Left ventricle myocardium superior (tissue), 1 donor: ENCODE measurements at regions not wholly inside any gene's neighbourhood (a gene's known extent, or its start where the extent isn't known, plus 50 kb on each side); places are given as distances from the start of the nearest gene placed in this dataset.
"Not testable (repeated sequence)": the region's sequence is repeated elsewhere in the genome, so short reads cannot be mapped to it uniquely, and the experiment has no call there.

Experiments
- ATAC-seq: fragments of 200-7000 bp; cut with Tn5 transposase; one replicate; pipeline ENCODE4 v1.9.1; 2020; ENCODE audit warnings: mild to moderate bottlenecking, moderate library complexity
- DNase-seq: peaks from one replicate; pipeline ENCODE4 v3.0.0-alpha.2; 2020
- intact Hi-C: fragments of 100-400 bp; cut with micrococcal nuclease; formaldehyde crosslinking; loops from one replicate; pipeline ENCODE4 v1.11.0; 2022
- donor health status: DM: no; HTN: yes; CAD: no; lungs with severe emphysema.

DNA sequence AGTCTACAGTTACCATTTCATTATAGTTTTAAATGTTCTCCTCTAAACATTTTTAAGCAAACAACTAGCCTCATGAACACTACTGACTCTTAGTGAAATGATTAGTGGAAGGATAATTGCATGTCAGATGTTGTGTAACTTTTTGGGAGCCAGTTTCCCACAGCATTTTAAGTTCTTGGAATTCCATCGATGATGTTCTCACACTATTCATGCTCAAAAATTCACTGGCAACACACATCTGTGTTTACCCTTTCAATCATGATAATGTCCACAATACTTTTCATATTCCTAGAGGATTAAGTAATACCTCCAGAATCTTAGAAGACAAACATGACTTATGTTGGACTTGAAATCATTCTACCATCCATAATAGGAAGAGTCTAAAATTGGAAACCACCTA lies 678.1 kb upstream of the ID4 start:
- ATAC-seq = peak; percentile 19
- intact Hi-C loops = no loop called here

GRCh38 chr6:19159561-19159960 lies 677.6 kb upstream of the ID4 start:
- no peak for ATAC-seq
- DNase-seq = no peak
- intact Hi-C loops = no loop called here

More for the DNA sequence above, 678.1 kb upstream of the ID4 start:
- no peak for DNase-seq

GRCh38 chr6:19160081-19160730 lies 677.0 kb upstream of the ID4 start:
- no peak for ATAC-seq
- DNase-seq = no peak
- intact Hi-C loops = no loop called here

GRCh38 chr6:19167251-19167650 lies 669.9 kb upstream of the ID4 start:
- ATAC-seq (no peak), DNase-seq (no peak)
- intact Hi-C loops = no loop called here

- intact Hi-C loops = no loop called here
- DNase-seq (no peak), ATAC-seq (no peak)
Measured at GRCh38 chr6:19169366-19169765, 667.8 kb upstream of the ID4 start.

GRCh38 chr6:19175023-19175422 lies 662.1 kb upstream of the ID4 start:
- ATAC-seq (no peak), DNase-seq (no peak)
- intact Hi-C loops = no loop called here

GRCh38 chr6:19180348-19181072 lies 656.7 kb upstream of the ID4 start:
- intact Hi-C loops = no loop called here
- ATAC-seq (peak; percentile 99), DNase-seq (peak; percentile 57)

DNA sequence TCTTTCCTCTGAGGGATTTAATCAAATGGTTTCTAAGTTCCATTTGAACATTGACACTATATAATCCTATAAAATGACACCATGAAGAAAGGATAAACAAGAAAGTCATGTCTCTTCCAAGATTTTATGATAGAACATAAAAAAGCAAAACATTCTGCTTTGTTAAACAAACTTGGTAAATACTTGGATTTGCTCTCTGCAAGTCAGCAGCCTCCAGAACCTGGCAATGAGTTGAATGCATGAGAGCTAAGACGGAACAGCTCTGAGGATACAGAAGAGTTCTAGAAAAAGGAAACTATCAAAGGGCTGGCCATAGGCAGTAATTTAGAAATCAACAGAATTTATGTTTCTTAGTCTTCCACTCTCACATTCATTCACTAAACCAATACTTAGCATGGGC lies 656.0 kb upstream of the ID4 start:
- DNase-seq (no peak), ATAC-seq (peak; percentile 59)
- intact Hi-C loops = no loop called here

- ATAC-seq = no peak
- intact Hi-C loops = no loop called here
Measured at GRCh38 chr6:19193624-19194023, 643.5 kb upstream of the ID4 start.

DNA sequence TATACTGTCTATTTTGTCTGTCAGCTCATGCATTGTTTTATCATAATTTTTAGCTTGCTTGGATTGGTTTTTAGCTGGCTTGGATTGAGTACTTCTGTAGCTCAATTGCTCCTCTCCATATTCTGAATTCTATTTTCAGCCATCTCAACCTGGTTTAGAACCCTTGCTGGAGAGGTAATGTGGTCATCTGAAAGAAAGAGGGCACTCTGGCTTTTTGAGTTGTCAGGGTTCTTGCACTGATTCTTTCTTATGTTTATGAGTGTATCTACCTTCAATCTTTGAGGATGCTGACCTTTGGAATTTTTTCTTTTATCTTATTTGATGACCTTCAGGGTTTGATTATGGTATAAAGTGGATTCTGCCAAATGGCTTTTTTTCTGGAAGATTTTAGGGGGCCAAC lies 632.7 kb upstream of the ID4 start:
- no peak for DNase-seq
- no peak for ATAC-seq
- intact Hi-C loops = no loop called here

More at GRCh38 chr6:19193624-19194023, 643.5 kb upstream of the ID4 start:
- DNase-seq = no peak

DNA sequence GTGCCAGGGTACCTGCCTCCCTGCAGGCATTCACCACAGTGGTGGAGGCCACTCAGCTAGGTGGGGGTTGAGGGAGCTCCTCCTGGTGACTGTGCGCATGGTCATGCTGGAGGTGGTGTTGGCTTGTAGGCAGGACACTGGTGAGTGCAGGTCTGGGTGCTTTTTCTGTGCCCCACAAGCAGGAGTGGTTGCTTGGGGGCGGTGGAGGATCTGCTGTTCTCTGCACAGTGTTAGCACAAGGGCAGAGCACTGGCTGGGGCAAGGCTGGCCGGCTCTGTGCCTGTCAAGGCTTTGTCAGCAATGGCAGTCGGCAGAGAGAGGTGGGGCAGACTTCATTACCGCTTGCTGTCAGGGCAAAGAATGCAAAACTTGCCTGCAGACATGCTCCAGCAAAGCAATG lies 632.1 kb upstream of the ID4 start:
- DNase-seq (no peak), ATAC-seq (no peak)
- intact Hi-C loops = no loop called here

GRCh38 chr6:19209202-19209601 lies 628.0 kb upstream of the ID4 start:
- DNase-seq = no peak
- intact Hi-C loops = no loop called here
- no peak for ATAC-seq

GRCh38 chr6:19210849-19211590 lies 626.1 kb upstream of the ID4 start:
- intact Hi-C loops = loop anchor here (5.0 to 10.0 kb wide), 2 partner anchors 184 to 616 kb away; no protein-coding TSS in a partner anchor
- ATAC-seq (peak; percentile 40), DNase-seq (peak; percentile 53)

DNA sequence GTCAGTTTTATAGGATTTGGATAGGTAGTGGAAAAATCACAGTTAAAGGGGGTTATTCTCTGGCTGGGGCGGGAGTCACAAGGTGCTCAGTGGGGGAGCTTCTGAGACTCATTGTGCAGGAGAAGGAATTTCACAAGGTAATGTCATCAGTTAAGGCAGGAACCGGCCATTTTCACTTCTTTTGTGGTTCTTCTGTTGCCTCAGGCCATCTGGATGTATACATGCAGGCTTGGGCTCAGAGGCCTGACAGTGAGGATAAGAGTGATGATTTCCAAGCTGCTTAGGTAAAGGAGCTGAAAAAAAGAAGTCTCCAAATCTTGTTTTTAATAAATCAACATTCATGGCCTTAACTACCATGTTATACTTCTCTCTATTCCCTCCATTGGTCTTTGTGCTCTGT lies 622.9 kb upstream of the ID4 start:
- no peak for DNase-seq
- ATAC-seq = no peak
- intact Hi-C loops = loop anchor here (5.0 to 10.0 kb wide), 2 partner anchors 187 to 619 kb away; no protein-coding TSS in a partner anchor

DNA sequence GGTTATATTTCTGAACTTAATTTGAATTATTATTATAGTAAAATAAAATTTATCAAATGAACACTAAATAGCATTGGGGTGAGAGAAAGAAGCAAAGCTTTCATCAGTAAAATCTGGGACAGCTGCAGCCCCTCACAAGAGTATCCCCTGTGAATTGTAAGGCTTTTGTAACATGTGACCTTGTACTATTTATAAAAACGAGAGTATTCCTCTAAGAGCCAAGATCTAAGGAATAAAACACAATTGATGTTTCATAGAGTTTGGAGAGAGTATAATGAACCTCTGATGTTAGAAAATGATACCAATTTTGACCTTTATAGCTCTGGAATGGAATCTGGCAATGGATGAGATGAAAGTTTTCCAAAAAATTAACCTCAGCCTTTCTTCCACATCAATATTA lies 617.2 kb upstream of the ID4 start:
- intact Hi-C loops = loop anchor here (10.0 kb wide), 1 partner anchor 625 kb away; no protein-coding TSS in a partner anchor
- peak; percentile 19 for ATAC-seq

GRCh38 chr6:19231878-19232561 lies 605.1 kb upstream of the ID4 start:
- ATAC-seq (no peak), DNase-seq (no peak)
- intact Hi-C loops = no loop called here

More for the DNA sequence above, 617.2 kb upstream of the ID4 start:
- DNase-seq = no peak

DNA sequence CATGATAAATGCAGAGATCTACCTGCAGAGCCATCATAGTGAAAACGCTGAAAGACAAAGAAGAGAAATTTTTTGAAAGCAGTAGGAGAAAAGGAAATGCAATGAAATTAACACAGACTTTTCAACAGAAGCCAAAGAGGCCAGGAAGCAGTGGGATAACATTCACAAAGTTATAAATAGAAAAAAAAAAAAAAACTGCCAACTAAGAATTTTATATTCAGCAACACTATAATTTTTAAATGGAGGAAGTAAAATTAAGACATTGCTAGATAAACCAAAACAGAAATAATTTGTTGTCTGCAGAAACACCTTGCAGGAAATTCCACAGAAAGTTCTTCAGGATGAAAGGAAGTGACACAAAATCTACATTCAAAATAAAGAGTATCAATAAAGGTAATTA lies 591.5 kb upstream of the ID4 start:
- no peak for DNase-seq
- intact Hi-C loops = no loop called here
- no peak for ATAC-seq

GRCh38 chr6:19247181-19247580 lies 590.0 kb upstream of the ID4 start:
- intact Hi-C loops, DNase-seq, ATAC-seq: not testable (repeated sequence)

DNA sequence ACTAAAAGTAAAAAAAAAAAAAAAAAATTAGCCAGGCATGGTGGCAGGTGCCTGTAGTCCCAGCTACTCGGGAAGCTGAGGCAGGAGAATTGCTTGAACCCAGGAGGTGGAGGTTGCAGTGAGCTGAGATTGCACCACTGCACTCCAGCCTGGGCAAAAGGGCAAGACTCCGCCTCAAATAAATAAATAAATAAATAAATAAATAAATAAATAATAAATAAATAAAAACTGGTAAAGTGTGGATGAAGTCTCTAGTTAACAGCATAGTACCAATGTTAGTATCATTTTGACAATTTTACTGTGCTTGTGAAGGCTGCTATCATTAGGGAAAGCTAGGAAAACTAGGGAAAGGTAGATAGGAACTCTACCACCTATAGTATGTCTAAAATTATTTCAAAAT lies 581.0 kb upstream of the ID4 start:
- intact Hi-C loops, ATAC-seq, DNase-seq: not testable (repeated sequence)
